KBM-7 (cell line): ENCODE measurements at regions not wholly inside any gene's neighbourhood (a gene's known extent, or its start where the extent isn't known, plus 50 kb on each side); places are given as distances from the start of the nearest gene placed in this dataset.
A peak's percentile ranks its signal among the peaks of the same experiment; 100 is the strongest.

Experiments used
- DNase-seq: peaks from one replicate; pipeline ENCODE4 v3.0.0-alpha.2; 2015
- in situ Hi-C: fragments of 300-500 bp; cut with MboI; formaldehyde crosslinking; loops from 2 replicates; pipeline ENCODE4 v1.14.3; 2020; ENCODE audit warnings: low sequenced_read_pairs, low pct_unique_long_range_greater_than_20kb, mixed read lengths

DNA sequence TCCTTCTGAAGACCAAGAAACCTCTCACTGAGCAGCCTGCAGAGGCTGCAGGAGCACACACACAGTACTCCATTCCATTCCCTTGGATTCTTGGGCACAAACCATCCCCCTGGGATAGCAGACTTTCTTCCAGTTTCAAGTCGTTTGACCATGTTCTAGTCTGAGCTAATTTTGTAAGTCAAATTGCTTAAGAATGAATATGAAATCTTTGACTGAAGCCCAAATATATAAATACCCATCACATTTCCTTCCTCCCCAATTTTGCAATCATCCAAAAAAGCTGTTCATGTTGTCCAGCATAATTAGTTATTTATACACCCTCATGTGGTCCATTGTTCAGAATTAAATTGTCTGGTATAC, 231.2 kb upstream of the TPRG1 start:
- no peak for DNase-seq
- in situ Hi-C loops, result no loop called here

DNA sequence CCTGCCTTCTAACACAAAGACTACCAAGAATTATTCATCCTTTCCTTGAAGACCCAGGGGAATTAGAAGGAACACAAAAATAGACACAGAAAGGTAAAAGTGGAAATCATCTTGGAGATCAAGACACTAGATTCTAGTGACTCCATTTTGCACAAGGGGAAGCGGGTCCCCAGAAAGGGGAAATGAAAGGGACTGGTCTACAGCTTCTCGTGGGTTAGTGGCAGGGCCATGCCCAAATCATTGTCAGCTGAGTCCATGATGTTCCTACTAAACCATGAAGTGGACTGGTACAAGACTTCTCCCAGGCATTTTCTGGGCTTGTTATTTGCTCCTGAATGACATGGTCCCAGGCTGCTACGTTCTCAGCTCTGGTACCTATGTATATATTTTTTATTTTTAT, 230.7 kb upstream of the TPRG1 start:
- DNase-seq, result no peak
- in situ Hi-C loops, result no loop called here

DNA sequence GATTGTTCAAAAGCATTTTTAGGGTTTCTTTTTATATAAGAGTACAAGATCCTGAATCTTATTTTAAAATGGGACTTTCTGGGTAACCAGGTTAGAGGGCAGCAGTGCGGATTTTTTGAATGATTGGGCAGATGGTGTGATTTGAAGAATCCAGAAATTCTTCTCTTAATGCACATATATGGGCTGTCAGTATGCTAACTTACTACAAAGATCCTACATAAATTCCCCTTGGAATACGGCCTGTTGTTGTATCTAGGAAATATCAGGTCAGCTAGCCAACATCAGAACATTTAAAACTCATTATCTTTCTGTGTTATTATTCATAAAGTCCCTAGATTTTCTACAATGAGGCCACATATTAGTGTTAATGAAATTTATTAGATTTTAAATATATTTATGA, 229.6 kb upstream of the TPRG1 start:
- DNase-seq, result no peak
- in situ Hi-C loops, result no loop called here

GRCh38 chr3:188943591-188943990, 228.2 kb upstream of the TPRG1 start:
- in situ Hi-C loops, result no loop called here
- no peak for DNase-seq

GRCh38 chr3:188944108-188944507, 227.7 kb upstream of the TPRG1 start:
- in situ Hi-C loops, result no loop called here
- DNase-seq, result no peak

- no peak for DNase-seq
- in situ Hi-C loops, result no loop called here
Measured at GRCh38 chr3:188946351-188947240, 225.2 kb upstream of the TPRG1 start.

DNA sequence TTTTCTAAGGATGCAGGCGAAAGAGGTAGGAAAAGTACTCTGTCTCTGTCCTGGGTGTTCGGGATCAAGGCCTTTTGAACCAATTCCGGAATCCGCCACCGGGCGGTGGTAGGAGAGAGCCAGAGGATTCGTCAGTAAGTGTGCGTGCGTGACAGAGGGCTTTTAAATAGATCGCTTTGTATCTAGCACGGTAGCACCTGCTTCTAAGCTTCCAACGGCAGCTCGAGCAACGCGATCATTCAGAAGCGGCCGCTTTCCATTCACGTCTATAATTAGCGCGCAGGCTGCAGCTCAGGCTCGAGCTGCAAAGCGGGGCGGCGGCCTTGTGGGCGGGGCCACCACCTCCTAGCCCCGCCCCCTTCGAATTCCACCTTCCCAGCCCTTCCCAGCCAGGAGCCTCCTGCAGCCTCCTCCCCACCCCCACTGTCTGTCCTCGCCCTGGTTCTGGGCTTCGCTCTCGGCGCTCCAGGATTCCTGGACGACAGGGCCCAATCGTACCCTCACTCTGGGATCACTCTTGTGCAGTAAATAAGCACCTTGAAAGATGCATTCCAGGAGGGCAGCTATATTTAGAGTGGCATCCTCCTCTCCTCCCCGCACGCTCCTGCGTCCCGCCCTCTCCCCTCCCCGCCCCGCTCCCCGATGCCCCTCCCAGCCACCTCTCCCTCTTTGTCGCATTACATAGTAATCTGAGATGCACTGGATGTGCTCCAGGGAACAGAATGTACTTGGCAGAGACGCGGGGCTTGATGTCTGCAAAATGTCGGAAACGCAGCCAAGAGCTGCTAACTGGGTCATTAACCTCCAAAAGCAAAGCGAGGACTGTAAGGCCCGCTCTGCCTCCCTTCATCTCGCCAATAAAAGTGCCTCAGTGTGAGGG, 224.1 kb upstream of the TPRG1 start:
- DNase-seq, result no peak
- in situ Hi-C loops, result no loop called here

DNA sequence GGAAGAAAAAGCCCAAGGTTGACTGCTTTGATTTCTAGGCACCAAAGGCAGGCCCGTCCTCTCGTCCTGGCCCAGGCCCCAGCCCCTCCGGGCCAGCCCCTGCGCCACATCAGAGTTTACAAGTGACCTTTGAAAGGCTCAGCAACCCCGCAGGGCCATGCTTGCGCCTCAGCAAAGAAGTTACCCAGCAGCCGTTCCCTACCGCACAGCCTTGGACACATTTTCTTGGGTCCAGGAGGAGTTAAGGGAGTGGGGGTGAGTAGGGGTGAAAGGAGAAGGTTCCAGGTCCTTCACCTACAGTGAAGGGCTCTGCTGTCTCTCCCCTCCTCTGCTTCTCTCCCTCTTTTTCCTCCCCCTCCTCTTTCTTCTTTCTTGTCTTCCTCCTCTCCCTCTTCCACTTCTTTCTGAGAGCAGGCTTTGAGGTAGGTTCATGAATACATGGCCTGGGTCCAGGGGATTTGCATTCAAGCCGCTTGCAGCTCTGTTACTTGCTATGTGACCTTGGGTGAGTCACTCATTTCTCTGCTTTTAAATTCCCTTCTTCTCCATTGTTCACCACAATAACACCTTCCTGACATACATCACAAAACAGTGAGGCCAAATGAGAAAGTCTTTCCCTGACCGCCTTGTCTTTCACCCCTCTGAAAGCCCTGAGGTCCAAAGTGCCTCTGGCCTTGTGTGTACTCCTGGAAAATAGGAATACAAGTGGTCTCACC, 223.3 kb upstream of the TPRG1 start:
- DNase-seq, result no peak
- in situ Hi-C loops, result no loop called here

DNA sequence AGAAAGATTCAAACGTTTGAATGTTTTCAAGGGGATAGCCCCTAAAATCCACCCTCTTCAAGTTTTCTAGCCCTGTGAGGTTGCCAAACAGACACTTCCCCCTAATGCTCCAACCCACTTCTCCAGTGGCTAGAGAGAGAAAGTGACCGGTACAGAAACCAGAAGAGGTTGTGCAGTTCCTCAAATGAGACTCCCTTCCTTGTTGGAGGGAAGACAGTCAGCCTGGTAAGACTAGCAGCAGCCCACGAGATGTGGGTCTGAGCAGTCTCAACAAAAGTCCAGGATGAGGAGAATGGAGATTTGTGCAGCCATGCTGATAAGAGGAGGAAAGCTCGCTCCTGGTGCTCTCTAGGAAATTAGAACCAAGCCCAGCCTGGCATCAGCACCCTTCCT, 222.8 kb upstream of the TPRG1 start:
- peak; percentile 35 for DNase-seq
- in situ Hi-C loops, result no loop called here

- DNase-seq, result no peak
- in situ Hi-C loops, result no loop called here
Measured at GRCh38 chr3:188949456-188949855, 222.3 kb upstream of the TPRG1 start.

DNA sequence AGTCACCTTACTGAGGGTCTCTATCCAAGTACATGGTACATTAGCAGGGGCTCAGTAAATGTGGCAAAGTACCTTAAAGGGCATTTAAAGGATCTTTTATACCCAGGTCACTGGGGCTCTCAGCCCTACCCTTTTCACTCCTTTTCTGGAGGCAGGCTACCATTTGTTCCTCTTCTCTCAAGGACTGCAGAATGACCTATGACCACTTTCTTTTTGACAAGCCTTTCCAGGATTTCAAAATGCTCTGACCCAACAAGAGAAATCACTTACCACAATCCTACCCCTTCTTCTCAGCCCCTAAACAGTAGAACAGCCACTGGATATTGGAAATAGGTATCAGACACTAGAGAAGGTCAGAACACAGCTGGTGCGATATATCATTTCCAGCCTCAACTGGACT, 221.8 kb upstream of the TPRG1 start:
- in situ Hi-C loops, result loop anchor here (10.0 to 25.0 kb wide), 2 partner anchors 187 to 1215 kb away; no protein-coding TSS in a partner anchor
- DNase-seq, result no peak

GRCh38 chr3:188950832-188951489, 220.8 kb upstream of the TPRG1 start:
- in situ Hi-C loops, result loop anchor here (10.0 to 25.0 kb wide), 2 partner anchors 186 to 1216 kb away; no protein-coding TSS in a partner anchor

GRCh38 chr3:188951734-188952133, 220.0 kb upstream of the TPRG1 start:
- no peak for DNase-seq
- in situ Hi-C loops, result loop anchor here (10.0 to 25.0 kb wide), 2 partner anchors 186 to 1217 kb away; no protein-coding TSS in a partner anchor

More at GRCh38 chr3:188950832-188951489, 220.8 kb upstream of the TPRG1 start:
- no peak for DNase-seq

DNA sequence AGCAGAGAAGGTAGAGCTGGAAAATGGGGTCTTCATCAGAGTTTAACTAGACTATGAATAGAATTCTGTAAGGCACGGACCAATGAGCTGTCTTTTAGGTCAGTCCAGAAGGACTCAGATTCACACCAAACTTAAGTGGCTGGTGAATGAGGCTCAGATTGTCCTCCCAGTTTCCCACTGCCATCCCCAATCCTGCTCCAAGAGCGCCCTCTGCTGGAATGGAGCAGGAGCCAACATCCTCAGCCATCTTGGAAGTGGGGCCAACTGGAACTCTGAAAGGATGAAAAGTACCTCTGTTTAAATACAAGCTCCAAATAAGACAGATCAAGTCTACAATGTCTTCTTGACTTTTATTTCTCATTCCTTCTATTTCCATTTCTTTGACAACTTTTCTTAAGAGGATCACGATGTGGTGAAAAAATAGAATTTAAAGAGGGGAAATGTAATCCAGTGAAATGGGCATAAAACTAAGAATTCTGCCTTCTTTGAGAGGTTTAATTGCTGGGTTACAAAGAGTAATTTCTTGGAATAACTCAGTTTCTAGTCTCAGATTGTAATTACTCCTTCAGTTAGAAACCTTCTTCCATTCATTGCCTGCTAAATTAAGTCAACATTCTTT, 217.1 kb upstream of the TPRG1 start:
- peak; percentile 84 for DNase-seq
- in situ Hi-C loops, result loop anchor here (10.0 to 25.0 kb wide), 2 partner anchors 183 to 1220 kb away; no protein-coding TSS in a partner anchor

GRCh38 chr3:188955919-188956318, 215.9 kb upstream of the TPRG1 start:
- DNase-seq, result no peak
- in situ Hi-C loops, result loop anchor here (10.0 to 25.0 kb wide), 2 partner anchors 181 to 1221 kb away; no protein-coding TSS in a partner anchor

GRCh38 chr3:188956839-188957489, 214.8 kb upstream of the TPRG1 start:
- in situ Hi-C loops, result loop anchor here (10.0 to 25.0 kb wide), 2 partner anchors 180 to 1222 kb away; no protein-coding TSS in a partner anchor
- DNase-seq, result peak; percentile 70

GRCh38 chr3:188959013-188959412, 212.8 kb upstream of the TPRG1 start:
- no peak for DNase-seq
- in situ Hi-C loops, result loop anchor here (10.0 to 25.0 kb wide), 2 partner anchors 178 to 1224 kb away; no protein-coding TSS in a partner anchor
